HEK293 (cell line): ENCODE measurements at regions not wholly inside any gene's neighbourhood (a gene's known extent, or its start where the extent isn't known, plus 50 kb on each side); places are given as distances from the start of the nearest gene placed in this dataset.

Source experiments
- CTCF ChIA-PET: fragments of 350-600 bp; formaldehyde crosslinking; extraction: SDS; loops from one replicate; lab custom pipeline; 2021; ENCODE audit warnings: antibody characterized with exemption; lab: Yijun Ruan, JAX
- POLR2A ChIA-PET: fragments of 300-600 bp; formaldehyde crosslinking; extraction: SDS; loops from one replicate; lab custom pipeline; 2020; ENCODE audit warnings: antibody characterized with exemption, inconsistent platforms; lab: Yijun Ruan, JAX
- H3K27ac ChIP-seq: fragments of 200-500 bp; sonication (Bioruptor generic); 2 replicates; pipeline ENCODE4 v1.5.1; 2014; ENCODE audit warnings: low read depth, low read length, control low read depth, inconsistent platforms; ENCODE audit errors: extremely low read depth
- H3K36me3 ChIP-seq, 2 experiments: fragments of 200-500 bp in 1 of 2; sonication (Bioruptor generic) in 1 of 2; 1 replicate in 1 of 2; 2 replicates in 1 of 2; pipeline ENCODE4 v1.5.1; 2014 to 2017; ENCODE audit warnings: inconsistent platforms in 2 of 2, low read length in 2 of 2; ENCODE audit not compliant: control insufficient read depth in 2 of 2, insufficient read depth in 1 of 2
- H3K4me1 ChIP-seq: fragments of 200-500 bp; sonication (Bioruptor generic); 2 replicates; pipeline ENCODE4 v1.5.1; 2014; ENCODE audit warnings: mild to moderate bottlenecking, low read length, inconsistent platforms; ENCODE audit not compliant: control insufficient read depth, insufficient read depth
- H3K4me3 ChIP-seq: 2 replicates; pipeline ENCODE4 v1.5.1; 2011; ENCODE audit warnings: low read depth, mild to moderate bottlenecking, control low read depth, low read length, moderate library complexity
- H3K9me3 ChIP-seq: fragments of 200-500 bp; sonication (Bioruptor generic); 2 replicates; pipeline ENCODE4 v1.5.1; 2014; ENCODE audit warnings: low read depth, low read length, inconsistent platforms; ENCODE audit not compliant: control insufficient read depth, insufficient read depth
- EGR2 ChIP-seq: fragments of 450-650 bp; formaldehyde crosslinking; IDR thresholded peaks from 2 replicates; pipeline ENCODE4 v1.5.1; 2016; ENCODE audit warnings: low read depth, missing biosample characterization, missing genetic modification characterization
- FEZF1 ChIP-seq: fragments of 450-650 bp; formaldehyde crosslinking; IDR thresholded peaks from 2 replicates; pipeline ENCODE4 v1.5.1; 2016; ENCODE audit warnings: missing biosample characterization, missing genetic modification characterization
- GFI1B ChIP-seq: fragments of 450-650 bp; formaldehyde crosslinking; IDR thresholded peaks from 2 replicates; pipeline ENCODE4 v1.5.1; 2016; ENCODE audit warnings: missing biosample characterization, missing genetic modification characterization
- GLIS1 ChIP-seq: fragments of 450-650 bp; formaldehyde crosslinking; IDR thresholded peaks from 2 replicates; pipeline ENCODE4 v1.5.1; 2016; ENCODE audit warnings: missing biosample characterization, missing genetic modification characterization
- IKZF3 ChIP-seq: fragments of 450-650 bp; IDR thresholded peaks from 2 replicates; pipeline ENCODE4 v1.5.0; 2018; ENCODE audit warnings: missing biosample characterization, mild to moderate bottlenecking, missing genetic modification characterization, moderate library complexity
- PBX3 ChIP-seq: sonication (generic); formaldehyde crosslinking; IDR thresholded peaks from 2 replicates; pipeline ENCODE4 v1.8.1; 2022; ENCODE audit warnings: mild to moderate bottlenecking, moderate library complexity, missing genetic modification reagents
- SCRT1 ChIP-seq: fragments of 450-650 bp; formaldehyde crosslinking; IDR thresholded peaks from 2 replicates; pipeline ENCODE4 v1.5.1; 2016; ENCODE audit warnings: missing biosample characterization, missing genetic modification characterization, borderline replicate concordance
- SP3 ChIP-seq: fragments of 450-650 bp; formaldehyde crosslinking; IDR thresholded peaks from 2 replicates; pipeline ENCODE4 v1.5.1; 2016; ENCODE audit warnings: missing biosample characterization, missing genetic modification characterization
- ZBTB7A ChIP-seq: fragments of 450-650 bp; formaldehyde crosslinking; IDR thresholded peaks from 2 replicates; pipeline ENCODE4 v1.5.1; 2016; ENCODE audit warnings: low read depth, missing biosample characterization, missing genetic modification characterization
- ZBTB8A ChIP-seq: fragments of 450-650 bp; formaldehyde crosslinking; IDR thresholded peaks from 2 replicates; pipeline ENCODE4 v1.5.1; 2016; ENCODE audit warnings: missing biosample characterization, missing genetic modification characterization
- ZIC2 ChIP-seq: fragments of 450-650 bp; formaldehyde crosslinking; IDR thresholded peaks from 2 replicates; pipeline ENCODE4 v1.5.1; 2016; ENCODE audit warnings: missing biosample characterization, missing genetic modification characterization
- ZNF19 ChIP-seq: fragments of 450-650 bp; formaldehyde crosslinking; IDR thresholded peaks from 2 replicates; pipeline ENCODE4; 2016; ENCODE audit warnings: missing biosample characterization, missing genetic modification characterization, low read depth
- ZNF280D ChIP-seq: fragments of 450-650 bp; formaldehyde crosslinking; IDR thresholded peaks from 2 replicates; pipeline ENCODE4 v1.5.1; 2016; ENCODE audit warnings: missing biosample characterization, missing genetic modification characterization
- ZNF292 ChIP-seq: fragments of 450-650 bp; formaldehyde crosslinking; IDR thresholded peaks from 2 replicates; pipeline ENCODE4 v1.5.1; 2016; ENCODE audit warnings: low read depth, missing biosample characterization, missing genetic modification characterization, borderline replicate concordance
- ZNF549 ChIP-seq: fragments of 450-650 bp; IDR thresholded peaks from 2 replicates; pipeline ENCODE4 v1.5.1; 2018; ENCODE audit warnings: missing biosample characterization, missing genetic modification characterization, mild to moderate bottlenecking, inconsistent platforms, moderate library complexity
- ZNF555 ChIP-seq: fragments of 450-650 bp; formaldehyde crosslinking; conservative IDR thresholded peaks from 2 replicates; pipeline ENCODE4 v1.5.1; 2017; ENCODE audit warnings: missing biosample characterization, mild to moderate bottlenecking, missing genetic modification characterization, inconsistent platforms
- ZNF585B ChIP-seq: fragments of 450-650 bp; formaldehyde crosslinking; IDR thresholded peaks from 2 replicates; pipeline ENCODE4 v1.5.1; 2016; ENCODE audit warnings: missing biosample characterization, missing genetic modification characterization
- ZNF658 ChIP-seq: fragments of 450-650 bp; formaldehyde crosslinking; IDR thresholded peaks from 2 replicates; pipeline ENCODE4; 2016; ENCODE audit warnings: missing biosample characterization, missing genetic modification characterization
- ZNF777 ChIP-seq: fragments of 450-650 bp; formaldehyde crosslinking; IDR thresholded peaks from 2 replicates; pipeline ENCODE4 v1.5.1; 2017; ENCODE audit warnings: missing biosample characterization, missing genetic modification characterization, borderline replicate concordance
- ZNF837 ChIP-seq: fragments of 450-650 bp; formaldehyde crosslinking; IDR thresholded peaks from 2 replicates; pipeline ENCODE4 v1.5.1; 2016; ENCODE audit warnings: missing biosample characterization, missing genetic modification characterization
- TF ChIP-seq, protein P1 (sequence below): fragments of 450-650 bp; formaldehyde crosslinking; IDR thresholded peaks from 2 replicates; pipeline ENCODE4 v1.5.1; 2016; ENCODE audit warnings: missing biosample characterization, missing genetic modification characterization
- TF ChIP-seq, protein P2 (sequence below): fragments of 450-650 bp; formaldehyde crosslinking; IDR thresholded peaks from 2 replicates; pipeline ENCODE4 v1.5.1; 2017; ENCODE audit warnings: missing biosample characterization, missing genetic modification characterization
- TF ChIP-seq, protein P3 (sequence below): fragments of 450-650 bp; IDR thresholded peaks from 2 replicates; pipeline ENCODE4 v1.5.1; 2018; ENCODE audit warnings: missing biosample characterization, mild to moderate bottlenecking, missing genetic modification characterization

DNA sequence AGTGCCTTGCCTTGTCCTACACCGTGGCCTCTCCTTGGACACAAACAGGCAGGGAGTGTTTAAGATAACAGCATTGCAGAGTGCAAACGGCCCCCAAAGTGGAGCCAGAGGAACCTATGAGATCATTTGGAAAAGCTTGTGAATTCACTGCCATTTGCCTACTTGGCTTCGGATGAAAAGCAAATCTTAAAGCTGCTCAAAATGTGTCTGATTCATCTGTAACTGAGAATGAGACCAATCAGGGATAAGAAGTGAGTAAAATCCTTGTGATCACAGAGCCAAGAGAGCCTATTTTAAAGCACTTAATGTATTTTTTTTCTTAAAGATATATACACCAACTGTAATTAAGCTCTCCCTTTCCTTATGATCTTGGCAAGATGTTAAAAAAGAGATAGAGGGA lies 65.7 kb upstream of the BACH2 start:
- no peak overlapping the region for H3K27ac ChIP-seq
- no peaks in the 10 kb centered on the region for H3K4me1 ChIP-seq
- ChIA-PET CTCF (interaction anchor here (0.6 to 1.9 kb wide), 2 partner anchors 9 to 31 kb away, joined by 3 to 4 read pairs; no protein-coding TSS in a partner anchor), POLR2A (no interaction called here)
- H3K4me3 ChIP-seq: no peak overlapping the region
- no peaks in the 10 kb centered on the region for H3K9me3 ChIP-seq
- TF ChIP-seq GFI1B (tag by site-specific recombination): 0 out of 2 replicates have a peak, but pooled peaks have one; percentile 10
- TF ChIP-seq FEZF1 (tag by site-specific recombination): peak; percentile 69
- TF ChIP-seq ZNF549 (tag by site-specific recombination): no peak
- no peaks in the 10 kb centered on the region for H3K36me3 ChIP-seq

- Histone ChIP-seq H3K4me3 (no peak overlapping the region), H3K36me3 (no peaks in the 10 kb centered on the region), H3K27ac (no peak overlapping the region), H3K4me1 (no peaks in the 10 kb centered on the region), H3K9me3 (no peaks in the 10 kb centered on the region)
- ChIA-PET POLR2A (interaction anchor here (1.3 kb wide), 1 partner anchor 10 kb away, joined by 3 read pairs; no protein-coding TSS in a partner anchor), CTCF (interaction anchor here (0.6 to 1.9 kb wide), 5 partner anchors 17 to 115 kb away, joined by 3 to 4 read pairs (median 3); no protein-coding TSS in a partner anchor)
- TF ChIP-seq EGR2 (no peak), PBX3 (CRISPR knock-in tag) (no peak), SP3 (no peak), GLIS1 (tag by site-specific recombination) (no peak), ZBTB8A (tag by site-specific recombination) (no peak), ZNF19 (tag by site-specific recombination) (no peak), ZNF777 (tag by site-specific recombination) (no peak), ZNF280D (tag by site-specific recombination) (no peak), ZNF658 (tag by site-specific recombination) (no peak), IKZF3 (tag by site-specific recombination) (no peak), ZNF292 (tag by site-specific recombination) (no peak), ZBTB7A (tag by site-specific recombination) (no peak), ZNF585B (tag by site-specific recombination) (no peak), ZNF837 (tag by site-specific recombination) (no peak), ZIC2 (tag by site-specific recombination) (no peak), SCRT1 (tag by site-specific recombination) (no peak), ZNF555 (tag by site-specific recombination) (no peak)
- TF ChIP-seq, protein P1, sequence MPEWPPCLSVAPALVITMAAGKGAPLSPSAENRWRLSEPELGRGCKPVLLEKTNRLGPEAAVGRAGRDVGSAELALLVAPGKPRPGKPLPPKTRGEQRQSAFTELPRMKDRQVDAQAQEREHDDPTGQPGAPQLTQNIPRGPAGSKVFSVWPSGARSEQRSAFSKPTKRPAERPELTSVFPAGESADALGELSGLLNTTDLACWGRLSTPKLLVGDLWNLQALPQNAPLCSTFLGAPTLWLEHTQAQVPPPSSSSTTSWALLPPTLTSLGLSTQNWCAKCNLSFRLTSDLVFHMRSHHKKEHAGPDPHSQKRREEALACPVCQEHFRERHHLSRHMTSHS: no peak
- TF ChIP-seq, protein P2, sequence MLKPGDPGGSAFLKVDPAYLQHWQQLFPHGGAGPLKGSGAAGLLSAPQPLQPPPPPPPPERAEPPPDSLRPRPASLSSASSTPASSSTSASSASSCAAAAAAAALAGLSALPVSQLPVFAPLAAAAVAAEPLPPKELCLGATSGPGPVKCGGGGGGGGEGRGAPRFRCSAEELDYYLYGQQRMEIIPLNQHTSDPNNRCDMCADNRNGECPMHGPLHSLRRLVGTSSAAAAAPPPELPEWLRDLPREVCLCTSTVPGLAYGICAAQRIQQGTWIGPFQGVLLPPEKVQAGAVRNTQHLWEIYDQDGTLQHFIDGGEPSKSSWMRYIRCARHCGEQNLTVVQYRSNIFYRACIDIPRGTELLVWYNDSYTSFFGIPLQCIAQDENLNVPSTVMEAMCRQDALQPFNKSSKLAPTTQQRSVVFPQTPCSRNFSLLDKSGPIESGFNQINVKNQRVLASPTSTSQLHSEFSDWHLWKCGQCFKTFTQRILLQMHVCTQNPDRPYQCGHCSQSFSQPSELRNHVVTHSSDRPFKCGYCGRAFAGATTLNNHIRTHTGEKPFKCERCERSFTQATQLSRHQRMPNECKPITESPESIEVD (tag by site-specific recombination): no peak
- TF ChIP-seq, protein P3, sequence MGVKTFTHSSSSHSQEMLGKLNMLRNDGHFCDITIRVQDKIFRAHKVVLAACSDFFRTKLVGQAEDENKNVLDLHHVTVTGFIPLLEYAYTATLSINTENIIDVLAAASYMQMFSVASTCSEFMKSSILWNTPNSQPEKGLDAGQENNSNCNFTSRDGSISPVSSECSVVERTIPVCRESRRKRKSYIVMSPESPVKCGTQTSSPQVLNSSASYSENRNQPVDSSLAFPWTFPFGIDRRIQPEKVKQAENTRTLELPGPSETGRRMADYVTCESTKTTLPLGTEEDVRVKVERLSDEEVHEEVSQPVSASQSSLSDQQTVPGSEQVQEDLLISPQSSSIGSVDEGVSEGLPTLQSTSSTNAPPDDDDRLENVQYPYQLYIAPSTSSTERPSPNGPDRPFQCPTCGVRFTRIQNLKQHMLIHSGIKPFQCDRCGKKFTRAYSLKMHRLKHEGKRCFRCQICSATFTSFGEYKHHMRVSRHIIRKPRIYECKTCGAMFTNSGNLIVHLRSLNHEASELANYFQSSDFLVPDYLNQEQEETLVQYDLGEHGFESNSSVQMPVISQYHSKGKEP: no peak
Measured at GRCh38 chr6:90361174-90361573, 64.5 kb upstream of the BACH2 start.
